HG03135 (cell line): ENCODE measurements at regions not wholly inside any gene's neighbourhood (a gene's known extent, or its start where the extent isn't known, plus 50 kb on each side); places are given as distances from the start of the nearest gene placed in this dataset.

ENCODE experiments used
- ATAC-seq: cut with Tn5 transposase; IDR thresholded peaks from one replicate; pipeline ENCODE4 v1.9.1; 2021; ENCODE audit warnings: mild to moderate bottlenecking, moderate library complexity; ENCODE audit not compliant: unreplicated experiment

GRCh38 chr16:86372193-86372592 is 138.1 kb upstream of the FOXF1 start:
- ATAC-seq: no peak

DNA sequence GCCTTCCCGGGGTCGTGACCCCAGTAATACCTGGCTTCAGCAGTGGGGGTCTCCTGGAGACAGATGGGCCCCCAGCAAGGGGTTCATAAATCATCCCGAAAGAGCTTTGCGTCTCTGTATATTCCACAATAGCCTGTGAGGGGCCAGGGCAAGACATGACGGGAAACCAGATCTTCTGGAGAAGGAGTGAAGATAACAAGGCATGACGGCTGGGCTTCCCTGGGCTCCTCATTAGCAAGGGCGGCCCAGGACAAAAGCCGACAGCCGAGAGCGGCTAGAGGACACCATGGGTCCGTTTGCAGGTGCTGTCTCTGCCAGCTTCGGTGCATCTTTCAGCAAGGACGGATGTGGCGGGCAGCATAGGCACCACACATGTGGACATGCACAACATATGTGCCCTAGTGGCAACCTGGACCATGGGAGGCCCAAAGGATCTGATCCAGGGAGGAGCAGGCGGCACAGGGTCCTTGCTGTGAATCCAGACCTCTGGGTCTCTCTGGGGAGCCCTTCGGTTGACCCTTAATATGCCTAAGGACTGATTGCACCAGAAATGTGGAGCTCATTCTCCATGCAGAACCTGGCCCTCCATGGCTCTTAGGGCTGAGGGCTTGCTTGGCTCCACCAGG is 136.9 kb upstream of the FOXF1 start:
- ATAC-seq: no peak

DNA sequence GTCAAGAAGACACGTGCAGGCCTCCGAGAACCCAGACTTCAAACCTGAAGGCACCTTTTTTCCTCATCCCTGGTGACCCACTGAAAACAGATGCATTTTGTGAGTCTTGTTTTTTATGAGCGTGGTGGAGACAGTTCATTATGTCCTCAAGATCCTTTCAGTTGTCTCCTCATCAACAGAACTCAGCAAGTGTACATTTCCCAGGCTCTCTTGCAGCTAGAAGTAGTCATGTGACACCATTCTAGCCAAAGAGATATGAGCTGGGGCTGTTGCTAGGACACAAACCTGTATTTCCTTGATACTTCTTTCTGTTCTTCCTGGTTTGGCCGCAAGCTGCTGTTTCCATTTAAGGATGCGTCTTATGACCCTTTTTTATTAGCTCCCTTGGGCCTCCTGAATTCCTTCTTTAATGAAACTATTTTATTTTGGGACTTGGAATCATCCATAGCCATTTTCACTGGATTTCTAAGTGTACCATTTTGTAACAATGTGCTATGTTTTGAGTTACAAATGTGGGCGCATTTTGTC is 135.7 kb upstream of the FOXF1 start:
- ATAC-seq: no peak

DNA sequence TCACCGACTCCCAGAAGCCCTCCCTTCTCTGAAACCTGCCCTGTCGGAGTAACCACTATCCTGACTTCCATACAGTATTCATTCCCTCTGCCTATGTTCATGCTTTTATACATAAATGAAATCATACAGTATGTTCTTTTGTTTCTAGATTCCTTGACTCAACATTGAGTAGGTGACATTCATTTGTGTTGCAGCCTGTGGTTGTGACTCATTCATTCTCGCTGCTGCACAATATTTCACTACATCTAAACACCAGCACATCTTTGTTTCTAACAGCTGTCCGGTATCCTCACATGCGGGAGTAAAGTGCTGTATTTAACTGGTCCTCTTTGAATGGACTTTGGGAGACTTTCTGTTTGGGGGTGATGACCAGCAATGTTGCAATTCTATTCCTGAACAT is 135.0 kb upstream of the FOXF1 start:
- ATAC-seq: no peak

- ATAC-seq: no peak
These were observed 134.5 kb upstream of the FOXF1 start for GRCh38 chr16:86375851-86376250.

GRCh38 chr16:86376837-86377236 is 133.5 kb upstream of the FOXF1 start:
- ATAC-seq: no peak

GRCh38 chr16:86377251-86378022 is 132.9 kb upstream of the FOXF1 start:
- ATAC-seq: no peak

GRCh38 chr16:86378128-86378527 is 132.2 kb upstream of the FOXF1 start:
- ATAC-seq: no peak

DNA sequence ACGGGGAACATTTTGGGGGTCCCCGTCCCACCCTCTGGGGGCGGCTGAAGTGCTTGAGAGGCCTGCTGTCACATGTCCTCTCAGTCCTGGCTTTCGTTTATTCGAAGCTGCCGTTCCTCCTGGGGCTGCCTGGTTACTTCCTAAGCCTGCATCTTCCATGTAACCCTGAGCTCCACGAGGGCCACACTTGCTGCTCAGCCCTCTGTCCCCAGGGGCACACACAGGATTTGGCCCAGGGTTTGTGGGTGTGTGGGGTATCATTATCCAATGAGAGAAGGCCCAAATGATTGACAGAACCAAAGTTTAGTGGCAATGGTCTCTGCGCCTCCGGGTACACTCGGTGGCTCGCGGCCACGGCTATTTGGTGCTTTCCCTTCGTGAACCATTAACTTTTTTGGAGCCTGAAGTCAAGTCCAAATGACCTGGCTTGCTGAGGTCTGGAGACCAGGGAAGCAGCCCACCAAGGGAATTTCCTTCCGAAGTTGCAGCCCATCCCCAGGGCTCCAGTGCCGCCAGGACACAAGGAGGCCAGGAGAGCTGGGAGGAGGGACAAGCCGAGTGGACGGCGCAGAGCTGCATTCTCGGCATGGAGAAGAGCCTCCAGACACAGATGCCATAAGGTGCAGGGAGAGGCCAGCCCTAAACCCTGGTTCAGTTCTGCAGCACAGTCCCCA is 131.4 kb upstream of the FOXF1 start:
- no peak for ATAC-seq

DNA sequence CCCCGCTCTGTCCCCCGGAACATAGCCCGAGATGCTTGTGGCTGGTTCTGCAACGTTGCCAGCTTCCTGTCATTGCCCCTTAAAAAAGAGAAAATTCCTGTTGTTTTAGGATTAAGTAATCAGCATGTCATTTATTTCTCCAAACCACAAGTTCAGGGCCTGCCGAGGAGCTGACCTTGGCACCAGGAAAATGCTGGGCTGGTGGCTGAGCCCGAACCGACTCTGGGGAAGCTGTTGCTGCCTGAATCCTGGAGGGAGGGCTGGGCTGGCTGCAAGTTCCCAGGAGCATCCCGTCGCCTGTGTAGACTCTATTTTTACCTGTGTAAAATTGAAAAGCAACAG is 130.9 kb upstream of the FOXF1 start:
- no peak for ATAC-seq

GRCh38 chr16:86380030-86380429 is 130.3 kb upstream of the FOXF1 start:
- ATAC-seq: no peak

DNA sequence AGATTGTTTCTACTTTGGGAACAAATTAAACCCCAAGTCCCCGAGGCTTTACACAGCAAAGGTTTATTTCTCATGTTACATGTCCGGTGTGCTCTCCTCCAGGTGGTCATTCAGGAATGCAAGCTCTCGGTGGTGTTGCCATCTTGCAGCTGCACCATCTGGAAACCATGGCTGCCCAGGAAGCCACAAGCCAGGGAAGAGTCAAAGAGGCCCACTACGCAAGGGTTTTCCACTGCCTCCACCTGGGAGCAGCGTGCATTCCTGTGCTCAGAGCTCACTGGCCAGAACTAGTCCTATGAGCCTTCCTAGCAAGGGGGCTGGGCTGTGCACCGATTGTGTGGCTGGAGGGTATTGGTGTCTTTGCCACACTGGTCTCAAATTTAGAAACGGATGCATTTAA is 128.8 kb upstream of the FOXF1 start:
- ATAC-seq: no peak

DNA sequence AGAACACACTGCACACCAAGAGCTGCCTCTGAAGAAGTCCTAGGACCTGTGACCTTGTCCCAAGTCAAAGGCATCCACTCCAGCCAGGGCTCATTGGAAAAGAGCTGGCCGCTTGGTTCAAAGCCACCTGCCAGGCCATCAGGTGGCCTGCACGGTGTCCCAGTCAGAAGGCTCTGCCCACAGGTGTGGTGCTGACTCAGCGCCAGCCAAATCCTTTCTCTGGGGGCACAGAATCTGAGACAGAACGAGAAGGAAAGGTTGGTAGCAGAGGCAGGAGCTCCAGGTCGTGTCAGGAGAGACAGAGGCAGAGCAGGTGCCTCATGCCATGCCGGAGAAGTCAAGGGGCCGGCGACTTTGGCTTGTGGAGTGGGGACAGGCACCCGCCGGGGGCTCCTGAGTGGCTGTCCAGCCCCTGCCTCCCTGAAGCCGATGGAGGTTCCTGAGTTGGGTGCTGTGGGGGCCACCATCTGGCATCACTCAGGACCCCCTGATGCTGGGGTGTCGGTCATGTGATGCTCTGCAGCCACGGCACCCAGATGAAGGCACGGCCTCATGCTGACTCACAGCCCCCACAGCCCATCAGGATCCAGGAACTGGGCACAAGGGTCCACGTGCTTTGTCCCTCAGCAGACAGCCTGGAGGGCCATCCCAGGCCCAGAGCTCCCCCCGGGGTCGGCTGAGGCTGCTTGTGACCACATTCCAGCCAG is 128.1 kb upstream of the FOXF1 start:
- ATAC-seq: no peak

DNA sequence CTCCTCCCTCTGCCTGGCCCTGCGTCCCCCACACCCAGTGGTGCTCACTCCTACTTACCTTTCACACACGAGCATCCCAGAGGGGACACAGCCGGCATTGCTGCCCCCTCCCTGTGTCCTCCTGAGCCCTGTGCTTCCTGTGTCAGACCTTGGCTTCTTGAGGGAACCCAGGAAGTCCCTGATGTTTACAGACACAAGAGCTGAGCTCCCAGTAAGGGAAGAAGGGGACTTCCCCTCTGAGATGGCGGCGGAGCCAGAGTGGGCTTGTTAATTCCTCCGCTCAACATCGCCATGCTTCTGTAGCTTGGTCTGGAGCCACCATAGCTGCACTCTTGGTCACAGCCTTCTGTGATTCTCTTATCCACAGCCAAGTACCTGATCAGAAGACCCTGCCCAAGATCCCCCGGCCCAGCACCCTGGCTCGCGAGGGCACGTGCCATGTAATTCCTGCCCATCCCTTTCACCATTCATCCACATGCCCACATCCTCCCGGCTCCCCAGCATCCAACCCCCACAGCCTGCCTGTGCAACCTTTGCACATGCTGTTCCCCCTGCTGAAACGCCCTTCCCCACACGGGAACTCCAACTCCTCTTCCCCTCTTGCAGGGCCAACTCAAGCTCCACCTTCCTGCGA is 127.4 kb upstream of the FOXF1 start:
- no peak for ATAC-seq

- no peak for ATAC-seq
These were observed 126.7 kb upstream of the FOXF1 start for GRCh38 chr16:86383488-86384262.

DNA sequence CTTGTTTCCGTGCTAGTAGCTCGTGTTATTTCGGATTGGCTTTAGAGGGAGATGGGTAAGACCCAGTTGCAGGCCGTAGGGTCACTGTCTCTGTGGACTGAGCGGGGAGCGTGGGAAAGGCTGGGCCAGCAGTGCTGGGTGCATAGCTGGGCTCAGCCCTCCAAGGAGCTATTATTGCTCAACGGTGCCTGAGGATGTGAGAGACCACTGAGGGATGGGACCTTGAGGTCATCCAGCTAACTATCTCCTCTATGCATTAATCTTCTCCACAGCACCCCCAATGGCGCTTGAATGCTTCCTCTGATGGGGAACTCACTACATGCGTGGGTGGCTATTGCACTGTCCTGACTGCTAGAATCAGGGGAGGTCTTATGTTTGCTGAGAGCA is 126.1 kb upstream of the FOXF1 start:
- no peak for ATAC-seq

DNA sequence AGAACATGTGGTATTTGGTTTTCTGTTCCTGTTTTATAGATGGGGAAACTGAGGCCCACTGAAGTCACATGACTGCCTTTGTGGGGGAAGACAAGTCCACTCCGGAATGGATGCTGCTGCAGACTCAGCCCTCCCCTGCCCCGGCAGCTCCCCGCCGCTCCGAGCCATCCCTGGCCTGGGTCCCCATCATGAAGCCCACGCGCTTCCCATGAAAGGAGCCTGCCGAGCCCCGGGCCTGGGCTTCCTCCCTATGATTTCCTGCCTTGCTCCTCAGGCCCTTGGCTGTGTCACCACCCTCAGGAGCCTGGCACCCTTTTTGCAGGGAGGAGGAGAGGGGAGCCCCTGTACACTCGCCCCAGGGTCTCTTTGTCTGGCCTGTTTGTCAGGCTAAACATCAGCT is 125.3 kb upstream of the FOXF1 start:
- no peak for ATAC-seq

GRCh38 chr16:86387468-86388440 is 122.6 kb upstream of the FOXF1 start:
- ATAC-seq: no peak

GRCh38 chr16:86388976-86389375 is 121.4 kb upstream of the FOXF1 start:
- no peak for ATAC-seq
